Epithelial cell of proximal tubule (primary cell): ENCODE measurements at regions not wholly inside any gene's neighbourhood (a gene's known extent, or its start where the extent isn't known, plus 50 kb on each side); places are given as distances from the start of the nearest gene placed in this dataset.

Experiments
- DNase-seq: peaks from one replicate; pipeline ENCODE4 v3.0.0-alpha.2; 2011; ENCODE audit warnings: low read depth
- H3K4me3 ChIP-seq: 2 replicates; pipeline ENCODE4 v1.5.1; 2011; ENCODE audit warnings: low read depth, mild to moderate bottlenecking, low read length
- CTCF ChIP-seq: conservative IDR thresholded peaks from 2 replicates; pipeline ENCODE4 v1.5.1; 2012; ENCODE audit warnings: low read depth, mild to moderate bottlenecking, low read length

- no peak for DNase-seq
- no peak overlapping the region for H3K4me3 ChIP-seq
- no peak for TF ChIP-seq CTCF
These were observed 52.3 kb upstream of the RET start for GRCh38 chr10:43024524-43024923.

- TF ChIP-seq CTCF, result no peak
- no peak for DNase-seq
- H3K4me3 ChIP-seq, result no peak overlapping the region
These were observed 51.7 kb upstream of the RET start for GRCh38 chr10:43024942-43025700.

- H3K4me3 ChIP-seq, result no peak overlapping the region
These were observed 50.6 kb upstream of the RET start for GRCh38 chr10:43026039-43026973.

More at GRCh38 chr10:43026039-43026973, 50.6 kb upstream of the RET start:
- no peak for DNase-seq
- TF ChIP-seq CTCF, result no peak
